Gastrocnemius medialis (tissue), 4 donors: ENCODE measurements at regions not wholly inside any gene's neighbourhood (a gene's known extent, or its start where the extent isn't known, plus 50 kb on each side); places are given as distances from the start of the nearest gene placed in this dataset.

ENCODE experiments used
- ATAC-seq, 2 donors: fragments of 150-250 bp; one replicate each; pipeline ENCODE4 v1.9.1; 2016
- DNase-seq, 2 donors: peaks; one replicate each; pipeline ENCODE4 v3.0.0-alpha.2; 2019
- H3K27ac ChIP-seq, 4 donors: fragments of 200-600 bp; sonication (generic); 1 replicate in 1 of 4; 2 replicates in 3 of 4; pipeline ENCODE4 v1.5.1; 2016 to 2018; ENCODE audit warnings: mild to moderate bottlenecking in 2 of 4, moderate library complexity in 1 of 4
- H3K27me3 ChIP-seq, 3 donors: fragments of 200-600 bp; sonication (generic) in 2 of 3; 1 replicate in 1 of 3; 2 replicates in 2 of 3; pipeline versions ENCODE4 v1.5.1 to v1.6.0; 2016 to 2019; ENCODE audit warnings: mild to moderate bottlenecking in 1 of 3, moderate library complexity in 1 of 3
- H3K36me3 ChIP-seq, 2 donors: fragments of 200-600 bp; sonication (generic) in 1 of 2; one replicate each; pipeline ENCODE4 v1.5.1; 2017 to 2018
- H3K4me1 ChIP-seq, 2 donors: fragments of 200-600 bp; sonication (generic) in 1 of 2; one replicate each; pipeline ENCODE4 v1.5.1; 2016 to 2017; ENCODE audit warnings: mild to moderate bottlenecking in 2 of 2
- H3K4me3 ChIP-seq, 4 donors: fragments of 200-600 bp; sonication (generic) in 3 of 4; 1 replicate in 1 of 4; 2 replicates in 3 of 4; pipeline ENCODE4 v1.5.1; 2016 to 2019; ENCODE audit warnings: mild to moderate bottlenecking in 2 of 4
- H3K9me3 ChIP-seq, 3 donors: fragments of 200-600 bp; sonication (generic) in 2 of 3; 1 replicate in 1 of 3; 2 replicates in 2 of 3; pipeline ENCODE4 v1.5.1; 2016 to 2019
- POLR2A ChIP-seq, 2 donors: fragments of 450-650 bp; IDR thresholded peaks; one replicate each; pipeline ENCODE4 v1.6.1; 2017; ENCODE audit warnings: antibody characterized with exemption in 2 of 2, mild to moderate bottlenecking in 2 of 2, moderate library complexity in 2 of 2
- in situ Hi-C, 4 donors: fragments of 200-750 bp; cut with MboI; loops; one replicate each; pipeline versions ENCODE4 v1.15.0 to v1.8.0; 2017; ENCODE audit warnings: low sequenced_read_pairs in 4 of 4
- intact Hi-C: fragments of 100-400 bp; cut with DNase I; formaldehyde crosslinking; loops from one replicate; pipeline ENCODE4 v1.15.1; 2023; ENCODE audit warnings: low total_unique reads
- TF ChIP-seq, protein P1 (sequence below), 5 experiments: fragments of 450-650 bp in 3 of 5; fragments of 200-600 bp in 2 of 5; sonication (generic) in 2 of 5; IDR thresholded peaks in 4 of 5; conservative IDR thresholded peaks in 1 of 5; 1 replicate in 4 of 5; 2 replicates in 1 of 5; pipeline ENCODE4 v1.5.1; 2016 to 2019; ENCODE audit warnings: antibody characterized with exemption in 5 of 5, mild to moderate bottlenecking in 3 of 5, moderate library complexity in 3 of 5

- Histone ChIP-seq H3K27me3 (no peaks in the 10 kb centered on the region), H3K36me3 (no peaks in the 10 kb centered on the region), H3K4me3 (no peak overlapping the region), H3K9me3 (no peaks in the 10 kb centered on the region), H3K27ac (no peak overlapping the region), H3K4me1 (no peaks in the 10 kb centered on the region)
- ATAC-seq (no peak), DNase-seq (no peak)
- in situ Hi-C loops (no loop called here), intact Hi-C loops (no loop called here)
- TF ChIP-seq POLR2A (IDR thresholded peaks at IDR 0.05) = no peak
- TF ChIP-seq, protein P1, sequence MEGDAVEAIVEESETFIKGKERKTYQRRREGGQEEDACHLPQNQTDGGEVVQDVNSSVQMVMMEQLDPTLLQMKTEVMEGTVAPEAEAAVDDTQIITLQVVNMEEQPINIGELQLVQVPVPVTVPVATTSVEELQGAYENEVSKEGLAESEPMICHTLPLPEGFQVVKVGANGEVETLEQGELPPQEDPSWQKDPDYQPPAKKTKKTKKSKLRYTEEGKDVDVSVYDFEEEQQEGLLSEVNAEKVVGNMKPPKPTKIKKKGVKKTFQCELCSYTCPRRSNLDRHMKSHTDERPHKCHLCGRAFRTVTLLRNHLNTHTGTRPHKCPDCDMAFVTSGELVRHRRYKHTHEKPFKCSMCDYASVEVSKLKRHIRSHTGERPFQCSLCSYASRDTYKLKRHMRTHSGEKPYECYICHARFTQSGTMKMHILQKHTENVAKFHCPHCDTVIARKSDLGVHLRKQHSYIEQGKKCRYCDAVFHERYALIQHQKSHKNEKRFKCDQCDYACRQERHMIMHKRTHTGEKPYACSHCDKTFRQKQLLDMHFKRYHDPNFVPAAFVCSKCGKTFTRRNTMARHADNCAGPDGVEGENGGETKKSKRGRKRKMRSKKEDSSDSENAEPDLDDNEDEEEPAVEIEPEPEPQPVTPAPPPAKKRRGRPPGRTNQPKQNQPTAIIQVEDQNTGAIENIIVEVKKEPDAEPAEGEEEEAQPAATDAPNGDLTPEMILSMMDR (IDR thresholded peaks at IDR 0.05 in 4 of 5, conservative IDR thresholded peaks at IDR 0.05 in 1 of 5) = no peak
Measured at GRCh38 chr7:41612386-41612785, 90.5 kb downstream of the INHBA start.

DNA sequence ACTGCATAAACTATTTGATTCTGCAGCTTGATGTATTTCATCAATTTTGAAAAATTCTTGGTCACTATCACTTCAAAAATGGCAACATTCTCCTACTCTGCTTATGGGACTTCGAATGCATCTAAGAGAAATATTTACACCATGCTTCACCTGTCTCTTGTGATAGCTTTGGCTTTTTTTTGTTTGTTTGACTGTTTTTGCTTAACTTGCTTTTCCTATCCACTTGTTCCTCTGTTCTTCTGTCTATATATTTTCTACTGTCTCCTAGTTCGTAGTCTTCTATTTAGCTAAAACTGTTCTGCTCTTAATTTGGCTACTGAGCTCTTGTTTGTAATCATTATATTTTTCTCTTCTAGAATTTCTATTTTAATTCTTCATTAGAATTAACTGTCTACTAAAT lies 94.4 kb downstream of the INHBA start:
- in situ Hi-C loops = no loop called here
- no peaks in the 10 kb centered on the region for H3K36me3 ChIP-seq
- no peaks in the 10 kb centered on the region for H3K4me1 ChIP-seq
- no peak for ATAC-seq
- no peaks in the 10 kb centered on the region for H3K9me3 ChIP-seq
- H3K4me3 ChIP-seq = no peak overlapping the region
- TF ChIP-seq, protein P1 (IDR thresholded peaks at IDR 0.05 in 4 of 5, conservative IDR thresholded peaks at IDR 0.05 in 1 of 5) = no peak
- no peak for TF ChIP-seq POLR2A (IDR thresholded peaks at IDR 0.05)
- intact Hi-C loops = no loop called here
- H3K27me3 ChIP-seq = no peaks in the 10 kb centered on the region
- no peak overlapping the region for H3K27ac ChIP-seq
- no peak for DNase-seq

- Histone ChIP-seq H3K27ac (no peak overlapping the region), H3K9me3 (no peaks in the 10 kb centered on the region), H3K4me3 (no peak overlapping the region), H3K4me1 (no peaks in the 10 kb centered on the region), H3K36me3 (no peaks in the 10 kb centered on the region), H3K27me3 (no peaks in the 10 kb centered on the region)
- DNase-seq (no peak), ATAC-seq (no peak)
- TF ChIP-seq, protein P1 (IDR thresholded peaks at IDR 0.05 in 4 of 5, conservative IDR thresholded peaks at IDR 0.05 in 1 of 5) = no peak
- no peak for TF ChIP-seq POLR2A (IDR thresholded peaks at IDR 0.05)
- in situ Hi-C loops (no loop called here), intact Hi-C loops (no loop called here)
Measured at GRCh38 chr7:41603985-41604384, 98.9 kb downstream of the INHBA start.

DNA sequence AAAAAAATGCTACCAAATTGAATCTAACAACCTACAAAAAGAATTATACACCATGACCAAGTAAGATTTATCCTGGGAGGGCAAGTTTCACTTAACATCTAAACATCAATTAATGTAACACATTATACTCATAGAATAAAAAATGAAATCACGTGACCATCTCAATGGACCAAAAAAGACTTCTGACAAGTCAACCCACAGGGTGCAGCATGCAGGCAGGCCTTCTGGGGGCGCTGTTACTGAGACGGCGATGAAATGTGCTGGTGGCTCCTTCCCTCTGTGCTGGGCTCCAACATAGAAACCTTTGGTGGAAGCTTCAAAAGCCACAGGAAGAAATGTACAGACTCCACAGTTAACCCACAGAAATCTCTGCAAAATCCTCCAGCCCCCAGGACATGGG lies 103.1 kb downstream of the INHBA start:
- DNase-seq (no peak), ATAC-seq (no peak)
- in situ Hi-C loops = no loop called here
- H3K27ac ChIP-seq = no peak overlapping the region
- TF ChIP-seq, protein P1 (IDR thresholded peaks at IDR 0.05 in 4 of 5, conservative IDR thresholded peaks at IDR 0.05 in 1 of 5) = no peak
- TF ChIP-seq POLR2A (IDR thresholded peaks at IDR 0.05) = no peak
- no peaks in the 10 kb centered on the region for H3K36me3 ChIP-seq
- no peaks in the 10 kb centered on the region for H3K27me3 ChIP-seq
- H3K4me3 ChIP-seq = no peak overlapping the region
- intact Hi-C loops = no loop called here
- H3K4me1 ChIP-seq = no peaks in the 10 kb centered on the region
- H3K9me3 ChIP-seq = no peaks in the 10 kb centered on the region

DNA sequence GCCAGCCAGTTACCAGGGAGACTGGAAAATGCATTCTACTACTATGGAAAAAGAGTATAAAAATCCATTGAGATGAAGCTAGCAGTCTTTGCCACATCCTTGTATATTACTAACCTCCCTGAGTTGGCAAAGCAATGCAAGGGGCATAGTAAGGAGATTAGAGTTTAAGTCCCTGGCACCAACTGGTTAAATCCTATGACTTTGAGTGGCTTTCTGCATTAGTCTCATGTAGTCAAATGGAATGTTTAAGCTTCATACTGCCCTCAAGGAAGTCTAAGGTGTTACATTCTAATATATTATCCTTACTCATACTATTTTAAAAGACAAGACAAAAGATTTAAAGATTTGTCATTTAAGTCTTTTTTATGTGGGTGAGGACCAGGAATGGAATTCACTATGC lies 110.1 kb downstream of the INHBA start:
- Histone ChIP-seq H3K27me3 (no peaks in the 10 kb centered on the region), H3K4me1 (no peaks in the 10 kb centered on the region), H3K9me3 (no peaks in the 10 kb centered on the region), H3K27ac (no peak overlapping the region), H3K36me3 (no peaks in the 10 kb centered on the region), H3K4me3 (no peak overlapping the region)
- TF ChIP-seq, protein P1 (IDR thresholded peaks at IDR 0.05 in 4 of 5, conservative IDR thresholded peaks at IDR 0.05 in 1 of 5) = no peak
- no peak for TF ChIP-seq POLR2A (IDR thresholded peaks at IDR 0.05)
- no peak for ATAC-seq
- in situ Hi-C loops (no loop called here), intact Hi-C loops (no loop called here)
- no peak for DNase-seq
